ENCODE measurements at regions not wholly inside any gene's neighbourhood (a gene's known extent, or its start where the extent isn't known, plus 50 kb on each side); places are given as distances from the start of the nearest gene placed in this dataset.

DNA sequence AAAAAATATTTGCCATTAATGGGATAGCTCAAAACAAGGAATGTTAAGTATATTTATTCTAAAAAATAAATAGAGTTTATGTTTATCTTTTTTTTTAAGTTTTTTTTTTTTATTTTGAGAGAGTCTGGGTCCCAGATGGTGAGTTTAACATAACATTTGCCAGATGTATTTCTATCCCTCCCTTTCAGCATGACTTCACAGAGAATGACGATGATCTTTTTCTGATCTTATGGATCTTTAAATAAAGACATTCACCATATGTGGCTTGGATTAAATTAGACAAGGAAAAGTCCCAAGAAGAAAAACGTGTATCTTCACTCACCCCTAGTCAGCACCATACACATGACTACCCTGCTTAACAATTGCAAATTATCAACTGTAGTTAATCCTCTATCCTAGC lies 839.8 kb upstream of the CNTN5 start:
- CTCF ChIA-PET (ENCODE audit: low intra/inter-chr PET ratio): no interaction called here
- no peak for ATAC-seq
- no peak for FAIRE-seq
- H4K20me1 ChIP-seq (replicated peaks; ENCODE audit: control insufficient read depth, insufficient read depth, low read length): no peaks in the 10 kb centered on the region
- no peak for TF ChIP-seq OTX1 (CRISPR knock-in tag; IDR thresholded peaks at IDR 0.05)
- TF ChIP-seq, protein P1, sequence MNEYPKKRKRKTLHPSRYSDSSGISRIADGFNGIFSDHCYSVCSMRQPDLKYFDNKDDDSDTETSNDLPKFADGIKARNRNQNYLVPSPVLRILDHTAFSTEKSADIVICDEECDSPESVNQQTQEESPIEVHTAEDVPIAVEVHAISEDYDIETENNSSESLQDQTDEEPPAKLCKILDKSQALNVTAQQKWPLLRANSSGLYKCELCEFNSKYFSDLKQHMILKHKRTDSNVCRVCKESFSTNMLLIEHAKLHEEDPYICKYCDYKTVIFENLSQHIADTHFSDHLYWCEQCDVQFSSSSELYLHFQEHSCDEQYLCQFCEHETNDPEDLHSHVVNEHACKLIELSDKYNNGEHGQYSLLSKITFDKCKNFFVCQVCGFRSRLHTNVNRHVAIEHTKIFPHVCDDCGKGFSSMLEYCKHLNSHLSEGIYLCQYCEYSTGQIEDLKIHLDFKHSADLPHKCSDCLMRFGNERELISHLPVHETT (CRISPR knock-in tag; conservative IDR thresholded peaks at IDR 0.05 in 1 of 2, IDR thresholded peaks at IDR 0.05 in 1 of 2): no peak
- no peak for TF ChIP-seq ZBED1 (IDR thresholded peaks at IDR 0.05)
- TF ChIP-seq HNRNPL (IDR thresholded peaks at IDR 0.05; ENCODE audit: low read depth, low read length): no peak
- TF ChIP-seq, protein P2, sequence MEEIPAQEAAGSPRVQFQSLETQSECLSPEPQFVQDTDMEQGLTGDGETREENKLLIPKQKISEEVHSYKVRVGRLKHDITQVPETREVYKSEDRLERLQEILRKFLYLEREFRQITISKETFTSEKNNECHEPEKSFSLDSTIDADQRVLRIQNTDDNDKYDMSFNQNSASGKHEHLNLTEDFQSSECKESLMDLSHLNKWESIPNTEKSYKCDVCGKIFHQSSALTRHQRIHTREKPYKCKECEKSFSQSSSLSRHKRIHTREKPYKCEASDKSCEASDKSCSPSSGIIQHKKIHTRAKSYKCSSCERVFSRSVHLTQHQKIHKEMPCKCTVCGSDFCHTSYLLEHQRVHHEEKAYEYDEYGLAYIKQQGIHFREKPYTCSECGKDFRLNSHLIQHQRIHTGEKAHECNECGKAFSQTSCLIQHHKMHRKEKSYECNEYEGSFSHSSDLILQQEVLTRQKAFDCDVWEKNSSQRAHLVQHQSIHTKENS (CRISPR knock-in tag; IDR thresholded peaks at IDR 0.05): no peak
- TF ChIP-seq EP400 (IDR thresholded peaks at IDR 0.05): no peak
- no peak for TF ChIP-seq MYC (IDR thresholded peaks at IDR 0.05; ENCODE audit: low read depth, low read length)
- no peak for TF ChIP-seq MYC (CRISPR knock-in tag; IDR thresholded peaks at IDR 0.05; ENCODE audit: borderline replicate concordance, low read depth)
- TF ChIP-seq TCF3 (CRISPR knock-in tag; IDR thresholded peaks at IDR 0.05): no peak
- no peak for TF ChIP-seq MBD2 (IDR thresholded peaks at IDR 0.05; ENCODE audit: borderline replicate concordance, low read depth)
- TF ChIP-seq ZNF592 (IDR thresholded peaks at IDR 0.05): no peak
- TF ChIP-seq TEAD2 (tag; IDR thresholded peaks at IDR 0.05): no peak
- TF ChIP-seq ZNF133 (CRISPR knock-in tag; IDR thresholded peaks at IDR 0.05): no peak
- TF ChIP-seq, protein P3, sequence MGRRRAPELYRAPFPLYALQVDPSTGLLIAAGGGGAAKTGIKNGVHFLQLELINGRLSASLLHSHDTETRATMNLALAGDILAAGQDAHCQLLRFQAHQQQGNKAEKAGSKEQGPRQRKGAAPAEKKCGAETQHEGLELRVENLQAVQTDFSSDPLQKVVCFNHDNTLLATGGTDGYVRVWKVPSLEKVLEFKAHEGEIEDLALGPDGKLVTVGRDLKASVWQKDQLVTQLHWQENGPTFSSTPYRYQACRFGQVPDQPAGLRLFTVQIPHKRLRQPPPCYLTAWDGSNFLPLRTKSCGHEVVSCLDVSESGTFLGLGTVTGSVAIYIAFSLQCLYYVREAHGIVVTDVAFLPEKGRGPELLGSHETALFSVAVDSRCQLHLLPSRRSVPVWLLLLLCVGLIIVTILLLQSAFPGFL (CRISPR knock-in tag; IDR thresholded peaks at IDR 0.05): no peak
- TF ChIP-seq ZFP30 (CRISPR knock-in tag; IDR thresholded peaks at IDR 0.05; ENCODE audit: borderline replicate concordance): no peak
- no peak for TF ChIP-seq SRF (CRISPR knock-in tag; IDR thresholded peaks at IDR 0.05)
- TF ChIP-seq TGIF2 (CRISPR knock-in tag; IDR thresholded peaks at IDR 0.05): no peak
- H3K36me3 ChIP-seq (ENCODE audit: control insufficient read depth, insufficient read depth, low read length): no peaks in the 10 kb centered on the region
- WGBS (ENCODE audit: insufficient coverage, low coverage, missing lambda C conversion rate): 38% methylated on average over 2 of the region's 2 CpGs
- H3K27me3 ChIP-seq (ENCODE audit: control insufficient read depth in 2 of 2, insufficient read depth in 2 of 2, low read length in 2 of 2): no peaks in the 10 kb centered on the region
- no peaks in the 10 kb centered on the region for H3K79me2 ChIP-seq (ENCODE audit: control insufficient read depth, insufficient read depth, low read length)
- no peaks in the 10 kb centered on the region for H3K9me1 ChIP-seq (ENCODE audit: control insufficient read depth, insufficient read depth, low read length)
- in situ Hi-C loops (cut with MboI): no loop called here
- H3K27ac ChIP-seq (ENCODE audit: extremely low read depth, low read depth, low read length): no peak overlapping the region
- BruUV-seq (replicated peaks): no TSS peak
- no peak overlapping the region for H3K4me3 ChIP-seq
- no peak overlapping the region for H3K9ac ChIP-seq (ENCODE audit: insufficient read depth in 1 of 2, low read depth in 2 of 2, low read length in 2 of 2)
- POLR2A ChIA-PET: no interaction called here
- no peak for DNase-seq (ENCODE audit: extremely low read depth in 1 of 4, low spot score in 3 of 4)
- H3K4me1 ChIP-seq (replicated peaks in 1 of 2; ENCODE audit: control insufficient read depth in 2 of 2, insufficient read depth in 2 of 2, low read length in 2 of 2): peaks cover 2 to 5% of the 10 kb centered on the region in 2 experiments; a peak in 2 of 5 replicates
- H3K4me2 ChIP-seq (ENCODE audit: insufficient read depth, low read length): no peak overlapping the region
- H2AFZ ChIP-seq (ENCODE audit: low read depth, low read length): peak overlapping the region; percentile 34; the same call in 1 of the 2 replicates
- H3K9me3 ChIP-seq (replicated peaks; ENCODE audit: control insufficient read depth, insufficient read depth, low read depth, low read length): peaks cover 4% of the 10 kb centered on the region
- intact Hi-C loops (cut with micrococcal nuclease): no loop called here

Data from K562 (cell line).